Upper lobe of left lung (tissue), 4 donors: ENCODE measurements at regions not wholly inside any gene's neighbourhood (a gene's known extent, or its start where the extent isn't known, plus 50 kb on each side); places are given as distances from the start of the nearest gene placed in this dataset.

Source experiments
- CTCF ChIP-seq, 6 experiments: fragments of 450-650 bp in 4 of 6; fragments of 200-600 bp in 2 of 6; sonication (generic) in 2 of 6; IDR thresholded peaks; one replicate each; pipeline ENCODE4 v1.5.1; 2016 to 2019; ENCODE audit warnings: antibody characterized with exemption in 6 of 6
- EP300 ChIP-seq, 4 donors: sonication (generic); formaldehyde crosslinking; IDR thresholded peaks; one replicate each; pipeline ENCODE4 v1.5.1; 2017; ENCODE audit warnings: antibody characterized with exemption in 4 of 4, control low read depth in 2 of 4
- POLR2A ChIP-seq, 4 donors: fragments of 450-650 bp; IDR thresholded peaks; one replicate each; pipeline ENCODE4 v1.5.1; 2016 to 2017; ENCODE audit warnings: antibody characterized with exemption in 4 of 4, mild to moderate bottlenecking in 2 of 4
- POLR2AphosphoS5 ChIP-seq, 2 donors: sonication (generic); formaldehyde crosslinking; IDR thresholded peaks; one replicate each; pipeline ENCODE4 v1.5.1; 2017; ENCODE audit warnings: antibody characterized with exemption in 2 of 2

GRCh38 chrX:107565015-107565414, 63.3 kb upstream of the PRPS1 start:
- TF ChIP-seq CTCF (IDR thresholded peaks at IDR 0.05) (no peak), POLR2A (IDR thresholded peaks at IDR 0.05) (no peak), EP300 (IDR thresholded peaks at IDR 0.05) (no peak), POLR2AphosphoS5 (IDR thresholded peaks at IDR 0.05) (no peak)
